ENCODE measurements at regions not wholly inside any gene's neighbourhood (a gene's known extent, or its start where the extent isn't known, plus 50 kb on each side); places are given as distances from the start of the nearest gene placed in this dataset.
"Not testable (repeated sequence)": the region's sequence is repeated elsewhere in the genome, so short reads cannot be mapped to it uniquely, and the experiment has no call there.

DNA sequence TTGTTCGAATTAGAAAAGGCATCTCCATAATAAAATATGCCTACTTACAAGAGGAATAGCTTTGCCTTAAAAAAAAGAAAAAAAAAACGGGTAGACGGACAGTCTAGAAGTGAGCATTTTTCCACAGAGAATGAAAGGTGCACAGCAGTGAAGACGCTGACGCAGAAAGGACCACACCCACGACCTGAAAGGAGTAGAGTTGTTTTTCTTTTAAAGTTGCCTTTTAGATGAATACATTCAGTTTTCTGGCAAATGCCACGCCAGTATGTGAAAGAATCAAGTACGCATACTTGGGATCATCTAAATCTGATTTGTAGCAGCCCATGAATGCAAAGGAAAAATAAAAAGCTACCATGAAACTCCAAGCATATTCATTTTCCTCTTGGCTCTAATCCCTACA is 809.2 kb upstream of the SOX11 start:
- DNase-seq: no peak

DNA sequence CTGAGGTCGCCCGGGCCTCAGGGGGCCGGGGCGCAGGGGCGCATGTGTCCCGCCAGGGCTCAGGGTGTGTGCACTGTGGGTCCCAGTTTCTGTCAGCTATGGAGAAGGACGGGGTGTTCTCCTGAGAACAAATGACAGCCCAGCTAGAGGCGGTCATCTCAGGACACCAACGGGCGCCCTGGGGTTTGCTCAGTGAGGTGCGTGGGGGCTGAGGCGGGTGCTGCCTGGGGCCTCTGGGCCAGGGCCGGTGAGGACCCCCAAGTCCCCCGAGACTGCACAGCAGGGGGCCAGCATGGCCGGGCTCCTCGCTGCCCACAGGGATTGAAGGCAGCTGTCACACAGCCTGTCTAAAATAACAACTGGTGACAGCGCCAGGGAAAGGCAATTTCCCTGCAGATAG is 808.8 kb upstream of the SOX11 start:
- DNase-seq: no peak

DNA sequence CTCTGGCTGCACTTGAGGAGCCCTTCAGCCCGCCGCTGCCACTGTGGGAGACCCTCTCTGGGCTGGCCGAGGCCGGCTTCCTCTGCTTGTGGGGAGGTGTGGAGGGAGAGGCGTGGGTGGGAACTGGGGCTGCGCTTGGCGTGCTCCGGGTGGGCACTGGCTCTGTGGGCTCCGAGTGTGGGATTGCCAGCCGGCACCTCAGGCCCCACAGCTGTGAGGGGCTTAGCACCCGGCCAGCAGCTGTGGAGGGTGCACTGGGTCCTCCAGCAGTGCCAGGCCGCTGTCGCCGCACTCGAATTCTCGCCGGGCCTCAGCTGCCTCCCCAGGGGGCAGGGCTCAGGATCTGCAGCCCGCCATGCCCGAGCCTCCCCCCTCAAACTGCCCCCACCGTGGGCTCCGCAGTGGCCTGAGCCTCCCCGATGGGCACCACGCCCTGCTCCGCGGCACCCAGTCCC is 808.0 kb upstream of the SOX11 start:
- no peak for DNase-seq

DNA sequence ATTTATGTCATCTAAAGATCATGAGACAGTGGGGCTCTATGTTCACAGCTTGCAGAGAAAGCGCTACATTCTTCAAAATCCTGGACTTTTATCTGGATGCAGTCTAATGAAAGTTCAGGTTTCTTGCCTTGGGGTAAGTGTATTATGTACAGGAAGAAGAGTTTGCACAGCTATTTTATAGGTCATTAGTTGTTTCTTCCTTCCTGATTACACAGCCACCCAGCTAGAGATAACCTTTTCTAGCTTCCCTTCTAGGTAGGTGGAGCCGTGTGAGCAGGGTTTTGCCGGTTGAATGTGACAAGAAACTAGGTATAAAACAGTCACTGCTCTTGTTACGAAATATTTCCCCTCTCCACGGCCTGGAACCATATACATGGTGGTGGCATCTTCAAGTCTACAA is 800.8 kb upstream of the SOX11 start:
- no peak for DNase-seq

DNA sequence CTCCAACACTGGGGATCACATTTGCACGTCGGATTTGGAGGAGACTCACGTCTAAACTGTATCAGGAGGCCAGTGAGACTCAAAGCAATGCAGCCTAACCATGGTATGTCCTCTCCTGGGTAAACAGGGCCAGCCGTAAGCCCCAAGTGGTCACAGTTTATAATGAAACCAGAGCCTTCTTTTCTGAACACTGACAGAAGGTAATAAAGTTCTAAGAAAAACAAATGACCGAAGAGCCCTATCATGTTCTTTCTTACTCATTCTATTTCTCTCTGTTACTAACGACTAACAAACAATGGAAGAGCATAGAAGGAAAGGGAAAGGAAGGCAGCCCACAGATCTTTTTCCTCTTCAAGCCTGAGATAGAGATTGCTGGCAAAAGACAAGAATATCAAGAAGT is 796.8 kb upstream of the SOX11 start:
- no peak for DNase-seq

DNA sequence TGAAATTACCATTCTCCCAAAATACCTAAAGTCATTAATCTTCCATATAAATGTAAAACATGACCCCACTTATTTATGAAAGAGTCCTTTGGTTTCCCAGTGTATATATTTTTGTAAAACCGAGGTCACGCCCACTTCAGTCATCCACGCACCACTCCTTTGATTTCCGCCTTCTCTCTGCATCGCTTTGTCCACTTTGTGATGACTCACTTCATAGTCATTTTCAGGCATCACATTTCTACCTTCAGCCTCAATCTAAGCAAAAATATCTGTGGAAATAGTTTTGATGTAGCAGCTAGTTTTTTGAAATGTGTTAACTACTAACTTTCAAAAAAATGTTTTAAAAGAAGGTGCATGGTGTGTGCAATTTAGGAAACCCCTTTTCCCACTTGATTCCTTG is 793.5 kb upstream of the SOX11 start:
- DNase-seq: no peak

DNA sequence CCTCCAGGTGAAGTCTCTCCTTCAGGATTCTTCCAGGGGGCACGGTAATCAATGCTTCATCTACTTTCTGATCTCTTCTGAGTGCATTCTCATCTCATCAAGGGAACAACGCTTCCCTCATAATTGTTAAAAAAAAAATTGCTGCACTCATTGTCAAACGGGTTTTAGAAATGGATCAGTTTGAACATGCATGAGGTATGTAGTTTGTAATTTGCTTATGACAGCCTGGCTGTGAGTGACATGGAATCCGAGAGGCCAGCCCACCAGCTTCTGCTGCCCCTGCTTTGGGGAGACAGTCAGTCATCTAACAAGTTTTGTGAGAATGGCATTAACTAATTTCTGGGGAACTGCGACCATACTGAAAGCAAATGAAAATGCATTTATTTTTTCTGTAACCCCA is 791.9 kb upstream of the SOX11 start:
- DNase-seq: no peak

DNA sequence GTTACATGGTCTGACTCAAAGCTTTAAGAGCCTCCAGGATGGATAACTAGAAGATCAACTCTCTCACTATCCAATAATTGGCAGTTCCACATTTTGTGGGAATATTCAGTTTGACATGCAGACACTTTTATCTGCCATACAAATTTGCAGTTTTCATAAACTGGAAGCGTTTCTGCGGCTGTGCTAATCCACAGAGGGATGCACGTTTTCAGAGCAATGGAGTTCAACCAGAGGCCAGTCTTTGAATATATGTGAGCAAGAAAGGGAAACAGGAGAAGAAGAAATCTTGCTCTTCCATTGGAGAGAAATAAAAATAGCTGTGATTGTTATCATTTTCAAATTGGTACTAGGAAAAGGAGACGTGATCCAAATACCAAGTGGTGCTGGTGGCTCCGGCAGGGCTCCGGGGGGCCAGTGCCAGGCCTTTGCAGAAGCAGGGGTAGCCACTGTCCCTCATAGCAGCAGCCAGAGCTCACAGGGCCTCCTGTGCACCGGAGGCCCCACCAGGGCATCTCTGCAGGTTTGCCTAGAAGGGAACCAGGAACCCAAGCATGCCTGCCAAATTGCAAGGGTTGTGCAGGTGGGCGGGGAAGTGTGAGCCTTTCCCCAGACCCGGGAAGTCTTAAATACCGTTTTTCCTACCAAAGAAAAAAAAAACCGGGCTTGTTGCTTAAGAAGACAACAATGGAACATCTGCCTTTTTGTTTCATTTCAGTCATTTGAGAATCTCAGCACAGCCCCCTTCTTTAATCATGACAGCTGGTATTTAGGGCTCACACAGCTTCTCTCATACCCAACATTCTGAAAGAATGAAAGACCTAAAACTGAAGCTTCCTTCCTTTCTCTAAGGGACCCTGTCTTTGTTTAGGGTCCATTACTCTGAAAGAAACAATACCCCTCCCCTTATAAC is 791.1 kb upstream of the SOX11 start:
- DNase-seq: no peak

DNA sequence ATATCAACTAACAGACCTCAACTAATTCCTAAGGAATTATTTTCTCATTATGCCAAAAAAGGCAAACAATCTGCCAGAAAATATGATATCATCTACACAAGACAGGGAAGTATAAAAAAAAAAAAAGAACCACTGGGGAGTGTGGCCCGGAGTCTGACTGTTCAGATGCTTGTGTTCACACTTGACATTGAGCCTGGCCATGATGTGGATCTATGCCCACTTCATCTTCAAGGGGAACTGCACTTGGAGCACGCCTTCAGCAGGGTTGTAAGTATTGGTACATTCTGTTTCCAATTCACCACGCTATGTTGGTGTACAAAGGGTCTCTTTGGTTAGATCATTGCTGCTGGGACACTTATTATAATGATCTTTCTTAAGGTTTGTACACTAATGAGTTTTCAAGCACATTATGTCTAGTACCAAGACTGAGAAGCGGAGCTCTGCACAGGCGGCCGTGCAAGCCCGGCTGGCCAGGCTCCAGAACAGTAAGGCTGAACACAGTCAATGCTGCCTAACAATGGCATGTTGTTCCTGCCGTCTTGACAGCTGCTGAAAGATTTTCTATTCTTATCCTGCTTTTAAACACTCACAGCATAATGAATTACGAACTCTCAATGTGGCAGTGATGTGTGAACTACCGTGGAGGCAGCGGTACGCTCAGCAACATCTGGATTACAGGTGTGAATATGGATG is 788.4 kb upstream of the SOX11 start:
- DNase-seq: no peak

DNA sequence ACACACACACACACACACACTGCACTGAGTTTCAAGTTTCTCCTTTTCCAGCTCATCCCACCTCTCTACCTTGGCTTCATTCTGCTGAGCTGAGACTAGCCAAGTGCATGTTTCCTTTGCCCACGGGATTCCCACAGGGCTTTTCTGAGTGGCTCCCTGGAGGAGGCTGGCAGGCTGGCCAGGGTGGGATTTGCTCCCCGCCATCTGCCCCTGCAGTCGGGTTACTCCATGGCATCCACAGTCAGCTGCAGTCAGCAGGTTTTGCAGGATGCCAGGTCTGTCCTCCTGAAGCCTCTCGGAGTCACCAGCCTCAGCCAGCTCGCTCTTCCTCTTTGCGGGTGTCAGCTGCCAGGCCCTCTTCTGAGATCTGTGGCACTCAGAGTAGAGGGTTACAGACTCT is 783.7 kb upstream of the SOX11 start:
- no peak for DNase-seq

DNA sequence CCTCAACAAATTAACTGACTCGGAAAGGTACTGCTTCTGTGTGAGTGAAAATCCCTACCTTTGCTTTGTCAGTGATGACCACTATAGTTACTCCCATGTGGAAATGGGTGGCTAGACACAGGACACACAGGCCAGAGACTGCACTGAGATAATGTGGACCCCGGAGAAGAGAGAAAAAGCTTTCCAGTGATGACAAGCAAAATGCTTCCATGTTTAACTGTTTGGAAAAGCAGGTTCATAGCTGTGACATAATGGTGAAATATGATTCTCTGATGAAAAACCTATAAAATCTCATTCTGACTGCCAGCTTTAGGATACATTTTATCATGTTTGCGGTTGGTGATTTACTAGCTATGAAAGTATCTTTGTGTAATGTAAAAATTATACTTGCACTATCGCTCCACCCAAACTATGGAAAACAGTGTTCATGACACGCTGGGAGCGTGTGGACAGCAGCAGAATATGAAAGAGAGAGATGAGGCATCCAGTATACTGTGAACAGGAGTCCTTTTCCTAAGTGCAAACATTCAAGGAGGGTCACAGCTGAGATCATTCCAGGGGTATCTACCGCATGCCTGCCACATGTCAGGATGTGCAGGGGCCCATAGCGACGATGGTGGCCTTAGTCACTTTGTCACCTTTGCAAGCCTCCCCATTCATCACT is 782.7 kb upstream of the SOX11 start:
- DNase-seq: no peak

DNA sequence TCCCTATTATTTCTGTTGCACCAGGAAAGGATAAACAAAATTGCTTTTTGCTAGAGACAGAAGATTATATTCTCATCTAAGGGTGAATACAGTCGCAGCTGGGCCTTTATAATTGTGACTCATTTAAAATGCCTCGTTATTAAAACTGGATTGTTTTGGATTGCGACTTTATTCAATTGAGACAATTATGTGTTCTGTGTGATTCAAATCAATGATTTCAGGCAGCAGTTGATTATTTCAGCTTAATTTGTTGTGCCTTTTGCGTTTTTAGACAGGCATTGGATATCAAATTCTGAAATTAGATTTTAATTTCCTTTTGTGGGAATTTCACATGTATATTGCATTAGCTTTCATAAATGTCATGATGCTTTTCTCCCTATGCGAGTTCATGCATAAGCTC is 778.1 kb upstream of the SOX11 start:
- DNase-seq: no peak

DNA sequence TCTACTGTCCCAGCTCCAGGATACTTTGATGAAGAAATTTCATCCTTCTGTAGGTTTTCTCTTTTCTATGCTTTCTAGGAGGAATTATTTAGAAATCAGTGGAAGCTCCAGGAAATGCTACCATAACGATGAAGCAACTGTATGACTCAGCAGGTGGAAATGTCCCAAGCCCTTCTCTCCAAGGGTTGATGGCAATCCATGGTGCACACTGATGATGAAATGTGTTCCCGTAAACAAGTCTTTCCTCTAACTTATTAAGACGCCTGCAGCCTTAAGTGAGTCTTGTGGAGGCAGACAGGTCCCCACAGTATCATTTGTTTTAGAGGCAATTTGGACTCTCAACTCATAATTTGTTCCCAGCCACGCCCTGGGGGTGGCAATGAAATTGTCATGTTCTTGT is 777.6 kb upstream of the SOX11 start:
- no peak for DNase-seq

DNA sequence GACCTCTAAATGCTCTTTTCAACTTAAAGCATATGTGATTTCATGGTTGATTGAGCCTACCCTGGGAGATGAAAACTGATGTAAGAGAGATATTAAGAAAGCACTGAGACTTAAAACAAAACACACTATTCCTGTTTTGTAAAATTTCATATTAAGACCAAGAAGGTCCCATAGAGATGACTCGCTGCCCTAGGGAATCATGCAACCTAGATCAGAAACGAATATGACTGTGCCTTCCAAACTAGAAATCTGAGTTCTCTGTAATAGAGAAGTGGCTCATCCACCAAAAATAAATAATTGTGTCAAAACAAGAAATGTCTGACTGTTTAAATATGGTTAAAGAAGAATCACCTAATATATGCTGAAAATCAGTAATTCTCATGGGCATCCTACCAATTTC is 776.8 kb upstream of the SOX11 start:
- DNase-seq: no peak

DNA sequence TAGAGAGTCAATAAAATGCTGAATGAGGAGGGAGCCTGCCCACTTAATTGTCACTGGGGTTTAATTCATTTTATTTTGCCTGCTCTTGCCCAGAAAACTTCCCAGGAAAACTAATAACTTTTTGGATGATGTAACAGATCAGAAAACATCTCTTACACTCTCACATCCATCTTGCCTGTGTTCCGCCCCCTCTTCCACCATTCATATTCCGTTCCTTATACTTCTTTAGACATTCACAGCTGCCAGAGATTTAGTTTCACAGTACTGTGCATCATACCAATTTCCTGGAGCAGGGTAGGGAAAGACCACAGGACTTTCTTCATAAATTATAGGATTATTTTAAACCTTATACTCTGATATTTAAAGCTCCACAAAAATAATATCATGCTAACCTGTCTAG is 776.1 kb upstream of the SOX11 start:
- no peak for DNase-seq

DNA sequence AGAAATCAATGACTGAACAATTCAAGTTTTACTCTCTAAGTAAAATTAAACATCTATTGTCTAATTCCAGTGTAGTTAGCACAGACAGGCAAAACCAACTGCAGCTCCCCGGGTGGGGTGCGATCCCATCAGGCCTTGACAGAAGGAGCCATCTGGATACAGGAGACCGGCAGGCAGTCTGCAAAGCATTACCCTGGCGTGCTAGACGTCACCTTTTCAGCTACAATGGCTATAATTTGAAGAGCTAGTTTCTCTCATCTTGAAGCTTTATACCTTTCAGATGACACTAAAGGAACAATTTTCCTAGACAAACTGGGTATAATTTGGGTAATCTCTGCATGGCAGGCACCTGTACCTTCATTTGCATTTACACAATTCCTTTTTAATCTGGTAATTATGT is 761.5 kb upstream of the SOX11 start:
- DNase-seq: no peak

DNA sequence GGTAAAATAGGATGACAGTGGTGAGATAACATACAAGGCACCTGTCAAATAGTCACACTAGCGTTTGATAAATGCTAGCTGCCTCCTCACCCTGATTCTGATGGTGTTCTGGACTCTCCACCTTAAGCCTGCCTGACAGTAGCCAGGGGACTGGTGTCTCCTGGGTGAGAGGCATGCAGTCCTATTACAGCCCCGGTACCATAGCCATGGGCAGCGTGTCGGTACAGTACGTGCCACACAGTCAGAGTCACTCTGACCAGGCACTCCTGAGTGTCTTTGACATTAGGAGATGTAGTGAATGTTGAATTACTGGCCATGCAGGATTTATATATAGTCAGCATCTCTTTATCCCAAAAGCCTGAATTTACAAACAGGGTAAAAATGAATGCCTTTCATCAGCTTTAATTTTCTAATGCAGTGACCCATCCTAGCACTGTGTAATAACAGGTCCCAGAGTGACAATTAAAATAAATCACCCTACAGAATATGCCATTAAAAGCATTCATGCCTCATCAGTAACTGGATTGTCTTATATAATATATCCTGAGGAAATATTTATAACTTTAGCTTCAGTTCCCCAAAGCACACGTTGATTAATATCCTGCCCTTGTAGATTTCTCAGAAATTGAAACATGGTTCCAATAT is 760.3 kb upstream of the SOX11 start:
- DNase-seq: no peak

DNA sequence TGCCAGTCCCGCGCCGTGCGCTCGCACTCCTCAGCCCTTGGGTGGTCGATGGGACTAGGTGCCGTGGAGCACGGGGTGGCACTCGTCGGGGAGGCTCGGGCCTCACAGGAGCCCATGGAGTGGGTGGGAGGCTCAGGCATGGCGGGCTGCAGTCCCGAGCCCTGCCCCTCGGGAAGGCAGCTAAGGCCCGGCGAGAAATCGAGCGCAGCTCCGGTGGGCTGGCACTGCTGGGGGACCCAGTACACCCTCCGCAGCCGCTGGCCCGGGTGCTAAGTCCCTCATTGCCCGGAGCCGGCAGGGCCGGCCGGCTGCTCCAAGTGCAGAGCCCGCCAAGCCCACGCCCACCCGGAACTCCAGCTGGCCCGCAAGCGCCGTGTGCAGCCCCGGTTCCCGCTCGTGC is 756.9 kb upstream of the SOX11 start:
- DNase-seq: not testable (repeated sequence)

DNA sequence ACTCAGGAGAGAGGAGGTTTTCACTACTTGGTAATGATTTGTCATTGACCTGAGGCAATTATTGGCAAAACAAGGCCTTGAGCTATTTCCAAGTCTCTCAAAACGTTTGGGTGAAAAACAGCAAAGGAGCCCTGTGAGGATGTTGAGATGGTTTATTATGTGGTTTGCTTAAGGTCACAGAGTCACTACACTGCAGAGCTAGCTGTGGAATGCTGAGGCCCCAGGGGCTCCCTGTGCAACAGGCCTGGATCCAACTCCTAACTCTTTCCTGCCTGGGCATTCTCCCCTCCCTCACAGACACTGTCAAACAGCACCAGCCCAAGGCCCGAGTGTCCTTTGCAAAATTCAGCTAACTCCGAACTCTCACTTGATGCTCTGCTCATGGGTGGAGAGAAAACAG is 754.6 kb upstream of the SOX11 start:
- DNase-seq: no peak

DNA sequence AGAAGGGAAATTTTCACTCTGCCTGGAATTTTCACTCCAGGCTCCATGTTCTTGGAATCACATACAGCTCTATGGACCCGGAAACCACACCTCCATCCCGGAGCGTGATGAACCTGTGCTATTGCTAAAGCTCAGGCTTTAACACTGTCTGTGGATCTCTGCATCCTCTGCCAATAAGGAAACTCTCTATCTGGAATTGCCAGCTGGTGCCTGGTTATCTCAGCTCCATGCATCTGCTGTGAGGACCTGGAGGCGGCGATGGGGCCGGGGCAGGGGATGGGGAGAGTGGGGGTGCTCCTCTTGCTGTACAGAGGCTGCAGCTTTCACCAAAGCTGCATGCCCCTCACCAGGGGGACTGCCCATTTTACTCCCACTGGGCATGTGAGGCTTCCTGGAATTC is 754.0 kb upstream of the SOX11 start:
- no peak for DNase-seq

DNA sequence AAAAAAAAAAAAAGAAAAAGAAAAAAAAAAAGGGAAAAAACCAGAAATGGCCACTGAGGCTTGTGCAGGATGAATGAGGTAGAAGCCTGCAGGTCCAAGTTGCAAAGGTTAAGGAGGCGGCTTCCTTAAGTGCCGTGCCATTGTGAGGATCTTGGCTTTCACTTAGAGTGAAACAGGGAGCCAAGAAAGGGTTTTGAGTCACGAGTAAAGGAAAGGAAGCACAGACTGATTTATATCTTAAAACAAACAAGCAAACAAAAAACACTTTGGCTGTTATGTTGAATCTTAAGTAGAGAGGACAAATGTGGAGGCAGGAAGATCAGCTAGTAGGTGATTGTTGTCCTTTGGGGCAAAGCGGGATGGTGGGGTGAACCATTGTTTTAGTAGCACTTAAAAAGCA is 749.7 kb upstream of the SOX11 start:
- no peak for DNase-seq

DNA sequence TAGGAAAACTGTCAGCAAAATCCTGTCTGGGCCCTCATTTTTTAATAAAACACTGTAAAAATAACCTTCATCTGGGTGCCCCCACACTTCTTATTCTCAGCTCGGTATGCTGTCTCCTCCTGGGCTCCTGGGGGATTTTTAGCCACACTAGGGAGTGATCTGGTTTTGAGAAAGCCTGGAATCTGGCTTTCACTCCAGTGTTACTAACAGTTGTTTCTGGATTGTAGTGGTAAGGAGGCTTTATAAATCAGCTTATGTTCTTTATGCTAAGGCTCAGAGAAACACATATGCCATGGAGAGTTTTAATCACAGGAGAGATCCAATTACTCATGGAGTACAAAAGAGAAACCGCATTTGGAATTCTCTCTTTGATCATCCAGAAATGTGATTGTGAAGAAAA is 744.3 kb upstream of the SOX11 start:
- no peak for DNase-seq

DNA sequence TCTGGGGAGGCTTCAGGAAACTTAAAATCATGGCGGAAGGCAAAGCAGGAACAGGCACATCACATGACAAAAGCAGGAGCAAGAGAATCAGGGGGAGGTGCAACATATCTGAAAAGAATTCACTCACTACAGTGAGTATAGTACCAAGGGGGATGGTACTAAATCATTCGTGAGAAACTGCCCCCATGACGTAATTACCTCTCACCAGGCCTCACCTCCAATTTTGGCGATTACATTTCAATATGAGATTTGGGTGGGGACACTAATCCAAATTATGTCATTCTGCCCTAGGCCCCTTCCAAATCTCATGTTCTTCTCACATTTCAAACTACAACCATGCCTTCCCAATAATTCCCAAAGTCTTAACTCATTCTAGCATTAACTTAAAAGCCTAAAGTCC is 740.8 kb upstream of the SOX11 start:
- DNase-seq: no peak

DNA sequence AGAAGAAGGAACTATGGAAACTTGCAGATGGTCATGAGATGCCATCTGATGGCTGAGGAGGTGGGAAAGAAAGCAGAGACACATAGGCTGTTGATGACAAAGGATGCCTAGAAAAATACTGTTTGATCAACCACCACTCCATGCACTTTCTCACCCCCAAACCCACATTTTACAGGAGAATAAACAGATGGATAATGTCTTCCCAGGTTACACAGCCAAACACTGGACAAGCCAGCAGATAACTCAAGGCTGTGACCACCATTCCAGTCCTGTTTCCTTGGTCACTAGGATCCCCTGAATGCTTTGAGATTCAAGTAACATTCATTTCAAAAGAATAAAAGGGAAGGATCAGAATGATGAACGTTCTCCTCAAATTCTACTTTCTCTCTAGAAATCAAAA is 733.0 kb upstream of the SOX11 start:
- DNase-seq: no peak
